ENCODE measurements at regions not wholly inside any gene's neighbourhood (a gene's known extent, or its start where the extent isn't known, plus 50 kb on each side); places are given as distances from the start of the nearest gene placed in this dataset.
"Not testable (repeated sequence)": the region's sequence is repeated elsewhere in the genome, so short reads cannot be mapped to it uniquely, and the experiment has no call there.

DNA sequence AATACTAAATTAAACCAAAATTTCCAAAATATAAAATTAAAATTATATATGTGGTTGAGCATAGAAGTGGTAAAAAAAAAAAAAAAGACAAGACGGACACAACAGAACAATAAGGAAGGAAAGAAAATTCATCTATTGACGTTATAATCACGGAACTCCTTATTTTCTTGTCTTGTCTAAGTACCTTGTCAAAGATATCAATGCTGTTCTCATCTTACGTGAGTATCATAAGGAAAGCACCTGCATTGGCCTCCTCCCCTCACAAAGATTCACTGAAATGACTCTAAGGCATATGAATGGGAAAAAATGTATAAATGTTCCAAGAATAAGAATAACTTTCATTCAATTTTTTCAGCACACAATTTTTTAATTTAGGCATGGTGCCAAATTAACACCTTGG lies 135.4 kb downstream of the PPP1R3A start:
- no peak for DNase-seq

DNA sequence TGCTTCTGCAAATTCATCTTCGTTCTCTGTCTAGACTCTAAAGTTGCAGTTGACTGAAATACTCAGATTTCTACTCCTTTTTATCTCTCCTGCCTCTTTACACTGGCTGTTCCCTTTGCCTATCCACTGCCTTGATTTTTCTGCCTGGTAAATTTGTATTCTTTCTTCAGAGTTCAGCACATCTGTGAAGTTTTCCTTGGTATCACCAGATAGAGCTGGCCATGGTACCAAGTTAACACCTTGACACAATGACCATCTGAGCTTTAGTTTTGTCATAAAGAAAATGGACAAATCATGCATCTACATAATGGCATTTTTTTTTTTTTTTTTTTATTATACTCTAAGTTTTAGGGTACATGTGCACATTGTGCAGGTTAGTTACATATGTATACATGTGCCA lies 143.0 kb downstream of the PPP1R3A start:
- DNase-seq = no peak

- DNase-seq = no peak
Measured at GRCh38 chr7:113775401-113775800, 143.4 kb downstream of the PPP1R3A start.

DNA sequence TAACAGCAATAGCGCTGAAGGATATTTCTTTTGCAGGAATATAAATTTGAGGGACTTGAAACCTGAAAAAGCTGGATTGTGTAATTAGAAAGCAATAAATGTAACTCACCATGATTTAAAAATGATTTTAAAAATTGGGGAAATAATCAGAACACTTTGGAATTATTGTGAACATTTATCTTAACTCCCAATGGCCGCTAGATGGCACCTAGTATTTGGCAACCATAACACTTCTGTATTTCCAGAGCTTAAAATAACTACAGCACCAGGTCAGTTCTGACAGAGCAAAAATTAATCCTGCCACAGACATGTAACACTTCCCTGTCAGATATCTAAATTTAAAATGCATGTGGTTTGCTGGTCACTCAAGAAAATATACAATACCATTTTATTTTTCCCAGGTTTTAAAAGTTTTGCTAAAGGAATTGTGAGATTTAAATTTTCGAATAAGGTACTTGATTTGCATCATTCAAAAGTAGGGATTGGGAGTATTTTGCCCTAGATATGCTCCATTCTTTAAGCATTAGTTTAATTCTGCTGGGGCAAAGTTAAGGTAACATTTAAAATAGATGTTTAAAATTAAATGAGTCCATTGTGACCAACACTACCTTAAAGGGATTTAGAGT lies 144.5 kb downstream of the PPP1R3A start:
- peak in 1 of 2 donors; percentile 35 for DNase-seq

DNA sequence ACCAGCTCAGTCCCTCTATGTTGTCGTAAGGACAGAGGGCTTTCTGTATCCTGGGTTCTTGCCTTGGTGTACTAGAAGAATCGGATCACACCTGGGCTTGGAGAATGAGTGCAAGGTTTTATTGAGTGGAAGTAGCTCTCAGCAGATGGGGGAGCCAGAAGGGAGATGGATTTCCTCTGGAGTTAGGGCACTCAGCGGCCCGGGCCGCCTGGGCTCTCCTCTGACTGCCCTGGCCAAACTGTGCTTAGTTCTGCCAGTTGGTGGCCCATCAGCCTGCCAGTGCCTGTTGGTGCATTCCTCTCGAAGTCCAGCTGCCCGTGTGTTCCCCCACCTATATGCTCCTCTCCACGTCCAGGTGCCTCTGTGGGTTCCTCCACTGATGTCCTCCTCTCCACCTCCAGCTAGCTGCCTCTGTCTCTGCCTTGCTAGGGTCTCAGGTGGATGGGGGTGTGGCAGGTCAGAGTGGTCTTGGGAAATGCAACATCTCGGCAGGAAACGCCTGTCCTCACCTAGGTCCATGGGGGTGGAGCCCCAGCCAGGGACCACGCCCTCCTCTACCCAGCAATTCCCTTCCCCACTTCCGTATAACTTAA lies 148.6 kb downstream of the PPP1R3A start:
- DNase-seq = no peak

- DNase-seq = no peak
Measured at GRCh38 chr7:113768387-113768786, 150.4 kb downstream of the PPP1R3A start.

GRCh38 chr7:113764401-113765035 lies 154.3 kb downstream of the PPP1R3A start:
- no peak for DNase-seq

DNA sequence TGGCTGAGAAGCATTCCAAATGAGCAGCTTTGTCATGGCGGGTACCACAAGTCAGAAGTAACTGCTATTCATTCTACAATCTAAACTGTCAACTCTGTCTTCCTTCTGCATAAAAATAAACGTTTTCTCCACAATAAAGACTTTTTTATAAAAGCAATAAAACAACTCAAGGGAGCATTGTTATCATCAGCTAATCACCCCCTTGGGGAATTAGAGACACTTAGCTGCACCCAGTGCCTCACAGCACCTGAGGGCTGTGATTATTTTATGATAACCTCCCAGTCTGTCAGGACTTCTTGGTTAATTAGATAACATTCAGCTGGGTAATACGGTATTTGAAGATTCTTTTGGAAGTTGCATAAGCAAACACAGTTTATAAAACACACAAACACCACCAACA lies 155.6 kb downstream of the PPP1R3A start:
- DNase-seq = no peak

DNA sequence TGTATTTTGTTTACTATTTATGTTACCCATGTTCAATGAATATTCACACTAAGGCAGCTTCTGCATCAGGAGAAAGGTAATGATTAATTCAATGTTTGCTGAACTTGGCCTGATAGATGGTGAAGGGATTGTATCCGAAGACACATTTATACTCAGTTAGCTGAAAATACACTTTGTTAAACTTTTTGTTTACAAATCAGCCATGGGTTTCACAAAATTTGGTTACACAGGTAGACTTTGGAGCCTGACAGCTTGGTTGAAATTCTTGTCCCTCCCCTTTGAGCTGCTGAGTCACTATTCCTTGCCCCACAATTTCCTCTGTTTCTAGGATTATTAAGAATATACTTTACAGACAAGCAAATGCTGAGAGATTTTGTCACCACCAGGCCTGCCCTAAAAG lies 162.6 kb downstream of the PPP1R3A start:
- no peak for DNase-seq

GRCh38 chr7:113752689-113753088 lies 166.1 kb downstream of the PPP1R3A start:
- DNase-seq = no peak

DNA sequence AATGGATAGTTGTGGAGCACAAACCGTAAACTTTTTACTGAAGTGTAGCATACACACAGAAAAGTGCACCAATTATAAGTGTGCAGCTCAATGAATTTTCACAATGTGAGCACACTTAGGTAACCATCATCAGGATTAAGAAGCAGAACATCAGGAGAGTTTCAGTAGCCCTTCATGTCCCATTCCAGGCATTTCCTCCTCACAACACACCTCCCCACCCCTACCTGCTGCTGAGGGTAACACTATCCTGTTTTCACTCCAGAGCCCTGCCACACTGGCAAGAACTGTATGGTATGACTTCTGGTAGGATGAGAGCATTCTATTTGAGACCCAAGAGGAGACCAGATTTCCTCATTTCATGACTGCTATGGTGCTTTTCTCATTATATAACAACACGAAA lies 166.5 kb downstream of the PPP1R3A start:
- no peak for DNase-seq

DNA sequence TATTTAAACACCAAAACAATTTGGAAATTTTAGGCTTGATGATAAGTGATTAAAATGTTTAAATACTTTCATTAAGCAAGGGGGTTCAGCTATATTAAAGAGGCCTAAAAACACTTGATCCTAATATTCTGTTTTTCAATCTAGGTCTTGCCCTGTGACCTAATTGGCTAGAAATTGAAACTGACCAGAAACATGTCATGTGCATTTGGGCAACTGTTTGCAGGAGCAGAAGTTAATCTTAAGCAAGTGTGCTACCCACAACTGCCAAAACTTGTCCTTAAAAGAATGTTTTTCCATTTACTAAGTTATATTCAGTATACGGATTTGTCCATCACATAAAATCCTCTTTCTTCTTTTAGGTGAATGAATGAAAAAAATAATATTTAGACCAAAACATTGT lies 167.3 kb downstream of the PPP1R3A start:
- DNase-seq = no peak

DNA sequence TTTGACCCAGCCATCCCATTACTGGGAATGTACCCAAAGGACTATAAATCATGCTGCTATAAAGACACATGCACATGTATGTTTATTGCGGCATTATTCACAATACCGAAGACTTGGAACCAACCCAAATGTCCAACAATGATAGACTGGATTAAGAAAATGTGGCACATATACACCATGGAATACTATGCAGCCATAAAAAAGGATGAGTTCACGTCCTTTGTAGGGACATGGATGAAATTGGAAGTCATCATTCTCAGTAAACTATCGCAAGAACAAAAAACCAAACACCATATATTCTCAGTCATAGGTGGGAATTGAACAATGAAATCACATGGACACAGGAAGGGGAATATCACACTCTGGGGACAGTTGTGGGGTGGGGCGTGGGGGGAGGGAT lies 170.4 kb downstream of the PPP1R3A start:
- DNase-seq = not testable (repeated sequence)

DNA sequence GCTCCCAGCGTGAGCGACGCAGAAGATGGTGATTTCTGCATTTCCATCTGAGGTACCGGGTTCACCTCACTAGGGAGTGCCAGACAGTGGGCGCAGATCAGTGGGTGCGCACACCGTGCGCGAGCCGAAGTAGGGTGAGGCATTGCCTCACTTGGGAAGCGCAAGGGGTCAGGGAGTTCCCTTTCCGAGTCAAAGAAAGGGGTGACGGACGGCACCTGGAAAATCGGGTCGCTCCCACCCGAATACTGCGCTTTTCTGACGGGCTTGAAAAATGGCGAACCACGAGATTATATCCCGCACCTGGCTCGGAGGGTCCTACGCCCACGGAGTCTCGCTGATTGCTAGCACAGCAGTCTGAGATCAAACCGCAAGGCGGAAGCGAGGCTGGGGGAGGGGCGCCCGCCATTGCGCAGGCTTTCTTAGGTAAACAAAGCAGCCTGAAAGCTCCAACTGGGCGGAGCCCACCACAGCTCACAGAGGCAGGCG lies 175.8 kb downstream of the PPP1R3A start:
- not testable (repeated sequence) for DNase-seq

GRCh38 chr7:113742377-113742776 lies 176.4 kb downstream of the PPP1R3A start:
- no peak for DNase-seq

DNA sequence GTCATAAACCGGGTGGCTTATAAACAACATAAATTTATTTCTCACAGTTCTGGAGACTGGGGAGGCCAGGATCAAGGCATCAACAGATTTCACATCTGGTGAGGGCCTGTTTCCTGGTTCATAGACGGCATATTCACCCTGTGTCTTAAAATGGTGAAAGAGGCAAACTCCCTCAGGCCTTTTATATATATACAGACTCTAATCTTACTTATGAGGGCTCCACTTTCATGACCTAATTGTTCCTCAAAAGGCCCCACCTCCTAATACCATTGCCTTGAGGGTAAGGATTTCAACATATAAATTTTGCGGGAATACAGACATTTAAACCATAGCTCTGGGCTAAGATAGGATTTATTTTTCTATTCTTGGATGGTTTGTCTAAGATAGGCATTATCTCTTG lies 187.2 kb downstream of the PPP1R3A start:
- no peak for DNase-seq

DNA sequence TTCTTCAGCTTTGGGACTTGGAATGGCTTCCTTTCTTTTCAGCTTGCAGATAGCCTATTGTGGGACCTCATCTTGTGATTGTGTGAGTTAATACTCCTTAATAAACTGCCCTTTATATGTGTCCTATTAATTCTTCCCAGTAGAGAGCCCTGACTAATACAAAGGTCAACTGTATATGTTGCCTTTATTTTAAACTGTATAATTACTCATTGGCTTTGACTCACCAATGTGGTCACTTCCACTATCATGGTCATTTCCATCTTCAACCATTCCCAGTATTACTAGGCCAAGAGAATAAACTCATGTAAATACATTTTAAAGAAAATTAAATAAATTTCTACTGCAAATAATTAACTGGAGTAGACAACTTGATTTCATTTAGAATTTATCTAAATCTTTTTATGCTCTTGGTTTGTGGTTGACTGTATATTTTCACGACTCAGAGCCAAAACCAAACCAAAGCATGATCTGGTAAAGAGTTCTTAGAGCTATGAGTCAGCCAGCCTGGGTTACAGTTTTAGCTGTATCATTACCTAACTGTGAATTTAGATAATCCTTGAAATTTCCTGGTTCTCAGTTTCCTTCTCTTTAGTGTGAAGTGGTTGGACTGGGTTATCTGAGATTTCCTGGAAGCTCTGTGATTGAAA lies 188.4 kb downstream of the PPP1R3A start:
- no peak for DNase-seq

DNA sequence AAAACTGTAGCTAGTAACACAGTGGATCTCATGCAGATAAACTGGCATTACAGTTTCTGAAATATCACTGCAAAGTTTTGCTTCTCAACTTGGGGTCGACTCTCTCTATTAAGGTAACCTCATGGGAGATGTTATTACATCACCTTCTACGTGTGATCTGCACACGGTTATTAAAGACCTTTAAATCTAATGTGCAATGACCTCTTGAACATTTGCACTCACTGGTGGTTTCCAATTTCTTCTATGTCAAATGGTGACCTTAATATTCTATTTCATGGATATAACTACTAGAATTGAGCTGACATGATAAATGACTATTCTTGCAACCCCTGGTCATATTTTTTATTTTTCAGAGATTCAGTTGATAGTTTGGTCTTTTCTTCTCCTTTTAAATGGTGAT lies 191.3 kb downstream of the PPP1R3A start:
- DNase-seq = no peak

DNA sequence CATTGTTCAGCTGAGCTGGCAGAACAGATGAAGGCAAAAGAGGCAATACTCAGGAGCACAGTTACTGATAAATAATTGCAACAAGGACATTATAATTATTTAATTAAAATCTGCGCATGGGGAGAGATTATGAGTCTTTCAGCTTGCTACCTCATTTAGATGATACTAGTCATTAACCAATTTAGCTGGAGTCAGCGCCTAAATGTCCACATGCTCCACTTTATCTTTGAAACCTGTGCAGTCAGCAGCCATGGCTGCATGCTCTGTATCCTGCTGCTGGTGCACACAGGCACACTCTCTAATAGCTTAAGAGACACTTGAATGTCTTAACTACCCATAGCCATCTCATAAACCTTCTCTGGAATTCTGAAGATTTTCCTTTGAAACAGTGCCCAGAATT lies 196.8 kb downstream of the PPP1R3A start:
- DNase-seq = no peak

DNA sequence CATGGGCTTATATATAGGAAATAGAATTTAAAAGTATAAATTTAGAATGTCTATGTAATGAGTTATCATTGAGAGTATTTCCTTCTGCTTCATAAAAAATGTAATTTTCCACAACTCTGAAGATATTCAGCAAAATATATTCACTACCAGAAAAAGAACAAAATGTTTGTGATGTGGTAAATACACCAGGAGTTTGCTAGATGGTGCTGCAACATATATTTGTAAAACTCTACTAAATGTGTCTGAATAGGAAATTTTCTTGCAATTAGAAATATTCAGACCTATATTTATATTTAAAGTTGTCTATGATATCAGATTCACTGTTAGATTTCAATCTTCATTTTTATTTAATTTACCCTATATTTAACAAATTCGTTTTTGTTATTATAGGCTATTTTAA lies 201.1 kb downstream of the PPP1R3A start:
- DNase-seq = no peak

- DNase-seq = no peak
Measured at GRCh38 chr7:113715981-113716856, 202.6 kb downstream of the PPP1R3A start.

- no peak for DNase-seq
Measured at GRCh38 chr7:113715262-113715661, 203.5 kb downstream of the PPP1R3A start.

Data from hippocampal formation (tissue), 2 donors.